Suppressor macrophage treated with lipopolysaccharide for 1 hour (primary cell): ENCODE measurements at regions not wholly inside any gene's neighbourhood (a gene's known extent, or its start where the extent isn't known, plus 50 kb on each side); places are given as distances from the start of the nearest gene placed in this dataset.
"Not testable (repeated sequence)": the region's sequence is repeated elsewhere in the genome, so short reads cannot be mapped to it uniquely, and the experiment has no call there.

Experiments used
- DNase-seq, 3 donors: peaks; one replicate each; pipeline ENCODE4 v3.0.0-alpha.2; 2020 to 2022

DNA sequence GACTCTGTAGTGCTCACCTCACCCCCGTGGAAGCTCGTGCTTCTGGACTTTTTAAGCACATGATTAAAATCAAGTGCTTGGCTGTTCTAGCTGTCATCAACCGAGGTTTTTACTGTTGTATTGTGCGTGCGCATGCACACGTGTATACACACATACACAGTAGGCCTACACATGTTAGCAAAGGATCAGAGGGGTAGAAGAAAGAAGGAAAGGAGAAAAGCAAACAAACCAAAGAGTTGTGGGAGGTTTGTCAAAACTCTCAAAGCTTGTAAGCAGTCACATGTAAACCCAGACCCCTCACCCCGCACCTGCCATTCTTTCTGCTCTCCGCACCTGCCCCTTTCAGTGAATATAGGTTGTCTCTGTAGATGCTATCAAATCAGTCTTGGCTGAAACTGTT is 311.8 kb downstream of the HS3ST1 start:
- no peak for DNase-seq

GRCh38 chr4:11111876-11112275 is 316.8 kb downstream of the HS3ST1 start:
- DNase-seq: no peak

GRCh38 chr4:11111370-11111769 is 317.3 kb downstream of the HS3ST1 start:
- no peak for DNase-seq

DNA sequence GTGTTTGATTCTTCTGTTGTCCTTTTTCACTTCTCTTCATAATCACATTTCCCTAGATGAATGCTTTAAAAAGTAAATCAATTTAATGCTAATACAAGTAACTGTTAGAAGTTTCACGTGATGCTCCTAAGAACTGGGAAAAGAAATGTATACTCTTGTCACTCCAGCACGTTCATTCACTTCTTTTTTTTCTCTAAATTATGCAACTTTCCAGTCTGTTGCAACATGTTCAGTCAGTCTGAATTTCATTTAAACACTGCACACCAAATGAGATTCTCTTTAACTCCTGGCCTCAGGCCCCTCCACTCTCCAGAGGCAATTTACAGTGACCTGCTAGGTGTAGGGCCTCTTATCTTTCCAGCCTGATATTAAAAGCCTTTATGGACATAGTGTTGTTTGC is 321.9 kb downstream of the HS3ST1 start:
- peak; percentile 21 to 75 (median 57) for DNase-seq

- DNase-seq: peak in 1 of 3 donors; percentile 16
These were observed 322.5 kb downstream of the HS3ST1 start for GRCh38 chr4:11106190-11106589.

DNA sequence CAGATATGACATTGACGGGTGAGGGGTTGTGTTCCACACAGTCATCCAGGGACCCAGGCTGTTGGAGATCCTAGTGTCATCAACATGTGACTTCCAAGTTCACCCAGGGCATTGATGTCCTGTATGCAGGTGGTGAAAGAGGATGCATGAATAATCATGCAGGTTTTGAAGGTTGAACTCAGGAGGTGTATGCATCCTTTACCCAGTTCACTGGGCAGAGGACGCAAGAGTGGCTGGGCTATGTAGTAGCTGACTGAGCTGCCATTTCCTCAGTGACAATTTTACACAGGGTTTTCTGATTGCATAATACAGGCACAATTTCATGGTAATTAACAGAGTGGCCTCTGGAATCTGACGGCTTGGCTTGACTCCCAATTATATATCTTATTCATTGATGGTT is 323.0 kb downstream of the HS3ST1 start:
- no peak for DNase-seq

- no peak for DNase-seq
These were observed 330.2 kb downstream of the HS3ST1 start for GRCh38 chr4:11098461-11098860.

- no peak for DNase-seq
These were observed 331.0 kb downstream of the HS3ST1 start for GRCh38 chr4:11097725-11098124.

DNA sequence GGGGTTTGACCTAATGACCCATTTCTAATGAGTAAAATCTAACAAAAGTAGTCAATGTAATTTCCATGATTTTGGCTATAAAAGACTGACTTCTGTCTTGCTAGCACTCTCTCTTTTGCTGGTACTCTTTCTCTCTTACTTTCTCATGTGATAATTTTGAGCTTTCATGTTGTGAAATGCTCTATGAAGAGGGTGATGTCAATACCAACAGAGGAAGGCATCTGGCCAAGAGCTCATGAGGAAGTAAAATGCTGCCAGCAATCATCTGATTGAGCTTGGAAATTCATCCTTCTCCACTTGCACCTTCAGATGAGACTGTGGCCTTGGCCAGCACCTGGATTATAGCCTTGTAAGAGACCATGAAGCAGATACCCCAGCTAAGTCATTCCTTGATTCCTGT is 347.7 kb downstream of the HS3ST1 start:
- peak; percentile 36 to 62 (median 58) for DNase-seq

DNA sequence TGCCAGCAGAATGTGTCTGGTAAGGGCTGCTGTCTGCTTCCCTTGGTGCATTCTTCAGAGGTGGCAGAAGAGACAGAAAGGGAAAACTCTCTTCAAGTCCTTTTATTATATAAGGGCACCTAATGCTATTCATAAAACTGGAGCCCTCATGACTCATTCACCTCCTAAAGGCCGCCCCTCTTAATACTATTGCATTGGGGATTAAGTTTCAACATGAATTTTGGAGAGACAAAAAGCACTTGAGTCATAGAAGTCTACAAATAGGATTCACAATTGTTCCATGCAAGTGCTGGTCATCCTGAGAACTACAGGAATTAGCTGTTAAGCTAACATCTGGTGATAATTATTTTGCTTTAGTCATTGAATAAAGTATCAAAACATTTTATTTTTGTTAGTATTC is 349.5 kb downstream of the HS3ST1 start:
- DNase-seq: no peak

- no peak for DNase-seq
These were observed 354.0 kb downstream of the HS3ST1 start for GRCh38 chr4:11074581-11075241.

GRCh38 chr4:11073621-11074051 is 355.1 kb downstream of the HS3ST1 start:
- peak; percentile 48 to 67 (median 62) for DNase-seq

DNA sequence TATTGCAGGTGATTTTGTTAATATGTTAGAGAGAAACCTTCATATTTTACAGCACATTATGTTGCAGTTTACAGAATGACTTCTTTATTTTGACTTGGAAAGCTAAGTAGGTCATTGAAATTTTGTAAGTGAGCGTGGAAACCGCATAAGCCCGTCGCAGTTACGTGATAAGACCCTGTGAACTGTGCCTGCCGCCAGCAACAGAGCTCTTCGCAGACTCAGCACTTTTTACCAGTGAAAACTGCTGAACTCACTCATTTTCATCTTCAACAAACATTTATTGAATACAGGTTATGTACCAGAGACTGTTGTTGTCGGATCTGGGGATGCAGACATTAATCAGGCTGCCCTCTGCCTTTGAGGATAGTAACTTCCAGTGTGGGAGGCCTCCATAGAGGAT is 355.7 kb downstream of the HS3ST1 start:
- no peak for DNase-seq

- no peak for DNase-seq
These were observed 356.2 kb downstream of the HS3ST1 start for GRCh38 chr4:11072463-11072862.

DNA sequence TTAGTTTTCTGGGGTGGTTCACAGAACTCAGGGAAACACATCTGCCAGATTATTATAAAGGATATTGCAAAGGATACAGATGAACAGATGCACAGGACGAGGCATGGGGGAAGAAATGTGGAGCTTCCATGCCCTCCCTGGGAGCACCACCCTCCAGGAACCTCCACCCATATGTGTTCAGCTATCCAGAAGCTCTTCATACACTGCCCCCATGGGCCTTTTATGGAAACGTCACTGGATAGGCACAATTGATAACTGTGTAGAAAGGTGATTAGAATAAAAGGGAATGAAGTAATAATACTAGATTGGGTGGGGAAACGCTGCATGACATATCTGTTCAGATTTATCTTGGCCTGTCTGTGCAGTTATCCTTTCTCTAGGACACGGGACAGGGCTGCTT is 357.9 kb downstream of the HS3ST1 start:
- no peak for DNase-seq

DNA sequence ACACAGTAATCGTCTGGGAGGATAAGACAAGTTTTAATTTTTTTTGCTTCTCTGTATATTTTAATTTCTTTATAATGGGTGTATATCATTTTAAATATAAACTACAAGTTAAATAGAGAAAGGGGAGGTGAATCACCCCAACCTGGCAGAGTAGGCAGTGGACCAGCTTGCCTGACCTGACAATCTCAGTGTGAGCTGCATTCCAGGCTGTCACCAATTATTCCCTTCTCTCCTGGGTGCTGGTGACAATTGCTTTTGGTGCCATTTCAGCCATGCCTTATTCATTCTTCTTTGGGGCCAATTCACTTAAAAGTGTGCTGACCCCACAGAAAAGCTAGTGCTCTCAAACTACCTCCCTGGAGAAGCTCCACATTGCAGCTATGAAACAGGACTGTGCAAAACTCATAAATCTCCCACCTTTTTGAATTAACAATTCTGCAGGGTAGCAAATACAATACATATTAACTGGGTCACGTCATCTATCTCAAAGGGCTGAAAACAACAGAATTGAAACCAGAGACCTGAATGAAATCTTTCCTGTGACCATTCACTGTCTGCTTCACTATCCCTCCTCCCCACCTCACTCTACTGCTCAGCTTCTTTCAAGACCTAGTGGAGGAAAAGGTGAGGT is 359.0 kb downstream of the HS3ST1 start:
- DNase-seq: no peak

- DNase-seq: no peak
These were observed 359.6 kb downstream of the HS3ST1 start for GRCh38 chr4:11069083-11069482.

GRCh38 chr4:11066584-11066983 is 362.1 kb downstream of the HS3ST1 start:
- DNase-seq: not testable (repeated sequence)

GRCh38 chr4:11060637-11061036 is 368.1 kb downstream of the HS3ST1 start:
- DNase-seq: not testable (repeated sequence)

- not testable (repeated sequence) for DNase-seq
These were observed 370.4 kb upstream of the CLNK start for GRCh38 chr4:11054937-11055336.

DNA sequence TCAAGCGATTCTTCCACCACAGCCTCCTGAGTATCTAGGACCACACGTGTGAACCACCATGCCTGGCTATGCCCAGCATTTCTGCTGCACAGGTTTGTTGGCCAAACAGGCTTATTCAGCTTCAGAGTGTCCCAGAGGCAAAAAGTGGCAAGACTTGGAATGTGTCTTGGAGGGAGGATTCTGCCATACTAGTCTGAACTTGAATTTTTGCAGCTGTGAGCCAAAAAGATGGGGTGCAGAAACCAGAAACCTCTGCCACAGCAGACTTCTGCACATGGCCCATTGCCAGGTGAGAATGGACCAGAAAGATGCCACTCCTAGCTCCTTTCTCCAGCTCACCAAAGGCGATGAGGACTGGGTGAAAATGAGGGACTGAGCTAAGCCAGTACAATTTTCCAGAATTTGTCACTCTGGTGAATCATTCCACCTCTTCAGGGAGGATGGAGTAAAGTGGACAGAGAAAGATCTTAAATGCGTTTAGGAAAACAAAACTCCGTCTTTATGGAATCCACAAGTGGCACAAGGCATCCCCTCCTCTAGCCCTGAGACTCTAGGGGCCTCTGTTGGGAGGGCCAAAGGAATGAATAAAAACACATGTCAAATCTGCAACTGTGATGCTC is 369.1 kb upstream of the CLNK start:
- no peak for DNase-seq

GRCh38 chr4:11051181-11051580 is 366.6 kb upstream of the CLNK start:
- DNase-seq: no peak

- no peak for DNase-seq
These were observed 366.2 kb upstream of the CLNK start for GRCh38 chr4:11050766-11051165.

GRCh38 chr4:11049001-11049400 is 364.4 kb upstream of the CLNK start:
- DNase-seq: no peak
